ENCODE measurements at regions not wholly inside any gene's neighbourhood (a gene's known extent, or its start where the extent isn't known, plus 50 kb on each side); places are given as distances from the start of the nearest gene placed in this dataset.

DNA sequence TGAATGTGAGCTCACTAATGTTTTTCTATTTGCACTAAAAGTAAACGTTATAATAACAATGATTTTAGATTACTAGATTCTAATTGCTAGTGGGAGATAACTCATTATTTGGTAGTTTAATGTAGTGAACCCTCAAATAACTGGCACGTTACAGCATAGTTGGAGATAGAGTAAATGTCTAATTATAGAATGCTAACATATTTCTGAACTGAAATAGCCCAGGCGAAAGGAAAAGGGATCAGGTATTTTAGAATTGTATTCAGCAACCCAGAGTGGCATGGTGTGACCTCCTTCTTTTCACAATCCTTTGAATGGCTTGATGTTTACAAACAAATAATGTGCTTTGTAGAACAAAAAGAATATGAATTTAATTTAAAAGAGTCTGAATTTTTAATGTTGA lies 1221.2 kb downstream of the CDH8 start:
- TF ChIP-seq POLR2AphosphoS5 (IDR thresholded peaks at IDR 0.05), result no peak
- TF ChIP-seq, protein P1, sequence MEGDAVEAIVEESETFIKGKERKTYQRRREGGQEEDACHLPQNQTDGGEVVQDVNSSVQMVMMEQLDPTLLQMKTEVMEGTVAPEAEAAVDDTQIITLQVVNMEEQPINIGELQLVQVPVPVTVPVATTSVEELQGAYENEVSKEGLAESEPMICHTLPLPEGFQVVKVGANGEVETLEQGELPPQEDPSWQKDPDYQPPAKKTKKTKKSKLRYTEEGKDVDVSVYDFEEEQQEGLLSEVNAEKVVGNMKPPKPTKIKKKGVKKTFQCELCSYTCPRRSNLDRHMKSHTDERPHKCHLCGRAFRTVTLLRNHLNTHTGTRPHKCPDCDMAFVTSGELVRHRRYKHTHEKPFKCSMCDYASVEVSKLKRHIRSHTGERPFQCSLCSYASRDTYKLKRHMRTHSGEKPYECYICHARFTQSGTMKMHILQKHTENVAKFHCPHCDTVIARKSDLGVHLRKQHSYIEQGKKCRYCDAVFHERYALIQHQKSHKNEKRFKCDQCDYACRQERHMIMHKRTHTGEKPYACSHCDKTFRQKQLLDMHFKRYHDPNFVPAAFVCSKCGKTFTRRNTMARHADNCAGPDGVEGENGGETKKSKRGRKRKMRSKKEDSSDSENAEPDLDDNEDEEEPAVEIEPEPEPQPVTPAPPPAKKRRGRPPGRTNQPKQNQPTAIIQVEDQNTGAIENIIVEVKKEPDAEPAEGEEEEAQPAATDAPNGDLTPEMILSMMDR (IDR thresholded peaks at IDR 0.05; ENCODE audit: poor library complexity, severe bottlenecking), result no peak
- TF ChIP-seq EP300 (conservative IDR thresholded peaks at IDR 0.05; ENCODE audit: poor library complexity, severe bottlenecking), result no peak
- TF ChIP-seq EZH2 (IDR thresholded peaks at IDR 0.05; ENCODE audit: borderline replicate concordance, insufficient read depth, low read length, poor library complexity, severe bottlenecking), result no peak
- no peak for TF ChIP-seq MXI1 (conservative IDR thresholded peaks at IDR 0.05; ENCODE audit: poor library complexity, severe bottlenecking)

All from neural cell (in vitro differentiated cells).